ENCODE measurements at regions not wholly inside any gene's neighbourhood (a gene's known extent, or its start where the extent isn't known, plus 50 kb on each side); places are given as distances from the start of the nearest gene placed in this dataset.

DNA sequence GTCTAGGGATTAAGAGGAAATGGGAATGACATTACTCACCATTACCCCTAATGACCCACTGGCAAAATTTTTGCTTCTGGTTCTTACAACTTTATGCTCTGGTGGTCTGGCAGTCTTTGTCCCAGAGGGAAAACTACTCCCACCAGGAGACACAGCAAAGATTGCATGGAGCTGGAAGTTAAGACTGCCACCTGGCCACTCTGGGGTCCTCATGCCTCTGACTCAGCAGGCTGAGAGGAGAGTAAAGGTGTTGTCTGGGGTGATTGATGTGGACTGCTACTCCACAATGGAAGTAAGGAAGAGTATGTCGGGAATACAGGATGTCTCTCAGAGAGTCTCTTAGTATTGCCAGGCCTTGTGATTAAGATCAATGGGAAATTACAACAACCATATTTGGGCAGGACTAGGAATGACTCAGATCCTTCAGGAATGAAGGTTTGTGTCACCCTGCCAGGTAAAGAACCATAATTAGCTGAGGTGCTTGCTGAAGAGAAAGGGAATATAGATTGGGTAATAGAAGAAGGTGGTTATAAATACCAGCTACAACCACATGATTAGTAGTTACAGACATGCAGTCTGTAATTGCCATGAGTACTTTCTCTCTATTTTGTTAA, 215.5 kb downstream of the GPAT3 start:
- TF ChIP-seq, protein P1, sequence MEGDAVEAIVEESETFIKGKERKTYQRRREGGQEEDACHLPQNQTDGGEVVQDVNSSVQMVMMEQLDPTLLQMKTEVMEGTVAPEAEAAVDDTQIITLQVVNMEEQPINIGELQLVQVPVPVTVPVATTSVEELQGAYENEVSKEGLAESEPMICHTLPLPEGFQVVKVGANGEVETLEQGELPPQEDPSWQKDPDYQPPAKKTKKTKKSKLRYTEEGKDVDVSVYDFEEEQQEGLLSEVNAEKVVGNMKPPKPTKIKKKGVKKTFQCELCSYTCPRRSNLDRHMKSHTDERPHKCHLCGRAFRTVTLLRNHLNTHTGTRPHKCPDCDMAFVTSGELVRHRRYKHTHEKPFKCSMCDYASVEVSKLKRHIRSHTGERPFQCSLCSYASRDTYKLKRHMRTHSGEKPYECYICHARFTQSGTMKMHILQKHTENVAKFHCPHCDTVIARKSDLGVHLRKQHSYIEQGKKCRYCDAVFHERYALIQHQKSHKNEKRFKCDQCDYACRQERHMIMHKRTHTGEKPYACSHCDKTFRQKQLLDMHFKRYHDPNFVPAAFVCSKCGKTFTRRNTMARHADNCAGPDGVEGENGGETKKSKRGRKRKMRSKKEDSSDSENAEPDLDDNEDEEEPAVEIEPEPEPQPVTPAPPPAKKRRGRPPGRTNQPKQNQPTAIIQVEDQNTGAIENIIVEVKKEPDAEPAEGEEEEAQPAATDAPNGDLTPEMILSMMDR (conservative IDR thresholded peaks at IDR 0.05; ENCODE audit: low read depth in 2 of 2), result no peak
- TF ChIP-seq, protein P2, sequence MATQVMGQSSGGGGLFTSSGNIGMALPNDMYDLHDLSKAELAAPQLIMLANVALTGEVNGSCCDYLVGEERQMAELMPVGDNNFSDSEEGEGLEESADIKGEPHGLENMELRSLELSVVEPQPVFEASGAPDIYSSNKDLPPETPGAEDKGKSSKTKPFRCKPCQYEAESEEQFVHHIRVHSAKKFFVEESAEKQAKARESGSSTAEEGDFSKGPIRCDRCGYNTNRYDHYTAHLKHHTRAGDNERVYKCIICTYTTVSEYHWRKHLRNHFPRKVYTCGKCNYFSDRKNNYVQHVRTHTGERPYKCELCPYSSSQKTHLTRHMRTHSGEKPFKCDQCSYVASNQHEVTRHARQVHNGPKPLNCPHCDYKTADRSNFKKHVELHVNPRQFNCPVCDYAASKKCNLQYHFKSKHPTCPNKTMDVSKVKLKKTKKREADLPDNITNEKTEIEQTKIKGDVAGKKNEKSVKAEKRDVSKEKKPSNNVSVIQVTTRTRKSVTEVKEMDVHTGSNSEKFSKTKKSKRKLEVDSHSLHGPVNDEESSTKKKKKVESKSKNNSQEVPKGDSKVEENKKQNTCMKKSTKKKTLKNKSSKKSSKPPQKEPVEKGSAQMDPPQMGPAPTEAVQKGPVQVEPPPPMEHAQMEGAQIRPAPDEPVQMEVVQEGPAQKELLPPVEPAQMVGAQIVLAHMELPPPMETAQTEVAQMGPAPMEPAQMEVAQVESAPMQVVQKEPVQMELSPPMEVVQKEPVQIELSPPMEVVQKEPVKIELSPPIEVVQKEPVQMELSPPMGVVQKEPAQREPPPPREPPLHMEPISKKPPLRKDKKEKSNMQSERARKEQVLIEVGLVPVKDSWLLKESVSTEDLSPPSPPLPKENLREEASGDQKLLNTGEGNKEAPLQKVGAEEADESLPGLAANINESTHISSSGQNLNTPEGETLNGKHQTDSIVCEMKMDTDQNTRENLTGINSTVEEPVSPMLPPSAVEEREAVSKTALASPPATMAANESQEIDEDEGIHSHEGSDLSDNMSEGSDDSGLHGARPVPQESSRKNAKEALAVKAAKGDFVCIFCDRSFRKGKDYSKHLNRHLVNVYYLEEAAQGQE (IDR thresholded peaks at IDR 0.05; ENCODE audit: unreplicated experiment), result no peak
- TF ChIP-seq EZH2 (IDR thresholded peaks at IDR 0.05; ENCODE audit: low read depth, unreplicated experiment), result no peak
- TF ChIP-seq ZNF331 (CRISPR knock-in tag; IDR thresholded peaks at IDR 0.05; ENCODE audit: low read depth), result no peak
- TF ChIP-seq ZNF114 (CRISPR knock-in tag; IDR thresholded peaks at IDR 0.05), result no peak
- TF ChIP-seq POLR2AphosphoS5 (IDR thresholded peaks at IDR 0.05; ENCODE audit: low read depth), result no peak
- TF ChIP-seq NANOG (IDR thresholded peaks at IDR 0.05; ENCODE audit: borderline replicate concordance), result no peak
- TF ChIP-seq EZH2phosphoT487 (IDR thresholded peaks at IDR 0.05; ENCODE audit: unreplicated experiment), result no peak
- TF ChIP-seq CREB1 (CRISPR knock-in tag; IDR thresholded peaks at IDR 0.05; ENCODE audit: low read depth), result no peak
- TF ChIP-seq, protein P3, sequence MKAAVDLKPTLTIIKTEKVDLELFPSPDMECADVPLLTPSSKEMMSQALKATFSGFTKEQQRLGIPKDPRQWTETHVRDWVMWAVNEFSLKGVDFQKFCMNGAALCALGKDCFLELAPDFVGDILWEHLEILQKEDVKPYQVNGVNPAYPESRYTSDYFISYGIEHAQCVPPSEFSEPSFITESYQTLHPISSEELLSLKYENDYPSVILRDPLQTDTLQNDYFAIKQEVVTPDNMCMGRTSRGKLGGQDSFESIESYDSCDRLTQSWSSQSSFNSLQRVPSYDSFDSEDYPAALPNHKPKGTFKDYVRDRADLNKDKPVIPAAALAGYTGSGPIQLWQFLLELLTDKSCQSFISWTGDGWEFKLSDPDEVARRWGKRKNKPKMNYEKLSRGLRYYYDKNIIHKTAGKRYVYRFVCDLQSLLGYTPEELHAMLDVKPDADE (IDR thresholded peaks at IDR 0.05), result no peak
- no peak for TF ChIP-seq JUNB (IDR thresholded peaks at IDR 0.05; ENCODE audit: unreplicated experiment)
- no peak for TF ChIP-seq STAT1 (IDR thresholded peaks at IDR 0.05; ENCODE audit: unreplicated experiment)

Data from GM23338 (cell line).